Mesendoderm (in vitro differentiated cells): ENCODE measurements at regions not wholly inside any gene's neighbourhood (a gene's known extent, or its start where the extent isn't known, plus 50 kb on each side); places are given as distances from the start of the nearest gene placed in this dataset.

Source experiments
- DNase-seq: peaks from one replicate; pipeline ENCODE4 v3.0.0; 2013
- H2AK5ac ChIP-seq: 2 replicates; pipeline ENCODE4 v1.6.1; 2013; ENCODE audit warnings: low read length, inconsistent platforms
- H2BK120ac ChIP-seq: 2 replicates; pipeline ENCODE4 v1.6.1; 2013; ENCODE audit warnings: low read depth, mild to moderate bottlenecking, low read length, moderate library complexity, mixed read lengths
- H2BK15ac ChIP-seq: replicated peaks from 2 replicates; pipeline ENCODE4 v1.6.1; 2013; ENCODE audit warnings: low read depth, mild to moderate bottlenecking, moderate library complexity
- H2BK5ac ChIP-seq: 2 replicates; pipeline ENCODE4 v1.6.1; 2013; ENCODE audit warnings: low read length, inconsistent platforms
- H3K18ac ChIP-seq: 2 replicates; pipeline ENCODE4 v1.6.1; 2013; ENCODE audit warnings: mild to moderate bottlenecking, low read length, mixed read lengths
- H3K23ac ChIP-seq: one replicate; pipeline ENCODE4 v1.6.1; 2013; ENCODE audit warnings: low read length
- H3K27ac ChIP-seq: 2 replicates; pipeline ENCODE4 v1.5.1; 2013; ENCODE audit warnings: low read depth, mild to moderate bottlenecking, inconsistent platforms, low read length, moderate library complexity
- H3K27me3 ChIP-seq: 2 replicates; pipeline ENCODE4 v1.6.1; 2013; ENCODE audit warnings: low read length, control low read depth, mild to moderate bottlenecking, inconsistent platforms; ENCODE audit not compliant: insufficient read depth, poor library complexity
- H3K36me3 ChIP-seq: 2 replicates; pipeline ENCODE4 v1.6.1; 2013; ENCODE audit warnings: low read length, inconsistent platforms; ENCODE audit not compliant: control insufficient read depth, insufficient read depth
- H3K4ac ChIP-seq: one replicate; pipeline ENCODE4 v1.6.1; 2013; ENCODE audit warnings: low read depth, mild to moderate bottlenecking, low read length, moderate library complexity
- H3K4me1 ChIP-seq: 2 replicates; pipeline ENCODE4 v1.6.1; 2013; ENCODE audit warnings: low read depth, low read length, inconsistent platforms; ENCODE audit not compliant: control insufficient read depth
- H3K4me2 ChIP-seq: 2 replicates; pipeline ENCODE4 v1.6.1; 2013; ENCODE audit warnings: low read length
- H3K4me3 ChIP-seq: 2 replicates; pipeline ENCODE4 v1.5.1; 2013; ENCODE audit warnings: mild to moderate bottlenecking, low read length
- H3K56ac ChIP-seq: one replicate; pipeline ENCODE4 v1.6.1; 2013; ENCODE audit warnings: low read length
- H3K79me1 ChIP-seq: 2 replicates; pipeline ENCODE4 v1.6.1; 2013; ENCODE audit warnings: low read length, inconsistent platforms
- H3K79me2 ChIP-seq: 2 replicates; pipeline ENCODE4 v1.6.1; 2013; ENCODE audit warnings: mild to moderate bottlenecking, low read length; ENCODE audit not compliant: control insufficient read depth, insufficient read depth
- H3K9ac ChIP-seq: 2 replicates; pipeline ENCODE4 v1.6.1; 2013; ENCODE audit warnings: low read length, inconsistent platforms
- H4K5ac ChIP-seq: one replicate; pipeline ENCODE4 v1.6.1; 2013; ENCODE audit warnings: low read length
- H4K8ac ChIP-seq: one replicate; pipeline ENCODE4 v1.6.1; 2013; ENCODE audit warnings: low read depth, mild to moderate bottlenecking, control low read depth, low read length, moderate library complexity
- whole genome bisulfite sequencing: extraction: QIAGEN DNeasy Blood & Tissue Kit; methylation state at CpG from one replicate; pipeline ENCODE4 v1.1.7; 2013; ENCODE audit warnings: low lambda C conversion rate, missing lambda C conversion rate; ENCODE audit not compliant: insufficient coverage; ENCODE audit errors: extremely low coverage; 5-methylcytosine and 5-hydroxymethylcytosine counted together

DNA sequence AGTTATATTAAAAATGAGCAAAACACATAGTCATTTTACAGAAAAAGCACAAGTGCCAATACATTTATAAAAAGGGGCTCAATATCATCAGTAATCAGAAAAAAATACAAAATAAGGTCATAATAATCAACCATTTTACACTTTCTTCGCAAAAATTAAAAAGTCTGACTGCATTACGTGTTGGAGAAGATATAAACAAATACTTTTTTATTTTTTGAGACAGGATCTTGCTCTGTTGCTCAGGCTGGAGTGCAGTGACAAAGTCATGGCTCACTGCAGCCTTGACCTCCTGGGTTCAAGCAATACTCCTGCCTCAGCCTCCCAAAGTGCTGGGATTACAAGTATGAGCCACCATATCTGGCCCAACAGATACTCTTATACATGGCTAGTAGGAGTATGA is 181.5 kb upstream of the DIO3 start:
- Histone ChIP-seq H3K4me1 (no peaks in the 10 kb centered on the region), H2BK5ac (no peak overlapping the region), H3K4ac (no peak overlapping the region), H3K18ac (no peak overlapping the region), H3K36me3 (no peaks in the 10 kb centered on the region), H2BK120ac (no peak overlapping the region), H3K9ac (no peak overlapping the region), H3K27me3 (no peaks in the 10 kb centered on the region), H3K27ac (no peak overlapping the region), H2AK5ac (no peak overlapping the region), H3K4me2 (no peak overlapping the region), H3K23ac (no peak overlapping the region), H3K79me2 (no peaks in the 10 kb centered on the region), H3K79me1 (no peaks in the 10 kb centered on the region), H4K8ac (no peak overlapping the region), H3K4me3 (no peak overlapping the region), H2BK15ac (no peak overlapping the region), H3K56ac (no peak overlapping the region), H4K5ac (no peak overlapping the region)
- WGBS = 100% methylated on average over 1 of the region's 2 CpGs
- DNase-seq = no peak

DNA sequence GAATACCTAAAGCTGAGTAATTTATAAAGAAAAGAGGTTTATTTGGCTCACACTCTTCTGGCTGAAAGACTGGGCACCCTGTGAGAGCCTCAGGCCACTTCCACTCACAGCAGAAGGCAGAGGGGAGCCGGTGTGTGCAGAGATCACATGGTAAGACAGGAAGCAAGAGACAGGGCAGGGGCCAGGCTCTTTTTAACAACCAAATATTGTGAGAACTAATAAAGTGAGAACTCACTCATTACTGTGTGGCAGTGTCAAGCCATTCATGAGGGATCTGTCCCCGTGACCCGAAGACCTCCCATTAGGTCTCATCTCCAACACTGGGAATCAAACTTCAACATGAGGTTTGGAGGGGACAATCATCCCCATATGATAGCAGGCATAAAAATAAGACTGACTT is 180.8 kb upstream of the DIO3 start:
- no peaks in the 10 kb centered on the region for H3K79me1 ChIP-seq
- no peak overlapping the region for H2BK5ac ChIP-seq
- H3K4me3 ChIP-seq = no peak overlapping the region
- no peak overlapping the region for H3K9ac ChIP-seq
- no peak for DNase-seq
- H2AK5ac ChIP-seq = no peak overlapping the region
- H3K27ac ChIP-seq = no peak overlapping the region
- H3K4me2 ChIP-seq = no peak overlapping the region
- no peak overlapping the region for H3K23ac ChIP-seq
- WGBS = no CpG with 5 or more reads among the region's 3 CpGs
- H4K8ac ChIP-seq = no peak overlapping the region
- H3K56ac ChIP-seq = no peak overlapping the region
- H3K79me2 ChIP-seq = no peaks in the 10 kb centered on the region
- no peak overlapping the region for H3K4ac ChIP-seq
- no peak overlapping the region for H3K18ac ChIP-seq
- no peak overlapping the region for H2BK15ac ChIP-seq
- H3K4me1 ChIP-seq = no peaks in the 10 kb centered on the region
- H3K27me3 ChIP-seq = no peaks in the 10 kb centered on the region
- H2BK120ac ChIP-seq = no peak overlapping the region
- H3K36me3 ChIP-seq = no peaks in the 10 kb centered on the region
- H4K5ac ChIP-seq = no peak overlapping the region

DNA sequence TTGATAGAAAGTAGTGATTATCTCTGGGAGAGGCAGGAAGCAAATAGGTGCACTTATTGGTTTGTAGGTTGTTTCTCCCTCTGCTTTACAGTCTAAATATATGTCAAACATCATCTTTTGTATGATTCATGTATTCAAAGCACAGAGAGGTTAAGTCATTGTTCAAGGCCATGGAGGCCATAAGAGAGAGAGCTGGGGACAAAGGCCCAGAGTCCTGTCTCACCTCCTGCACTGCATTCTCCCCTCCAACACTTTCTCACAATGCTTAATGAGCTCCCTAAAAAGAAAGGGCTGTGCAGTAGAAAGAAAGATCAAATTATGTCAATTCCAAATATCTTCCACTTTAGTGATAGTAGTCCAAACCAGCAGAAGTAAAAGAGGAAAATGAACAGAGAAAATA is 180.4 kb upstream of the DIO3 start:
- no peak overlapping the region for H3K4me3 ChIP-seq
- H3K4ac ChIP-seq = no peak overlapping the region

DNA sequence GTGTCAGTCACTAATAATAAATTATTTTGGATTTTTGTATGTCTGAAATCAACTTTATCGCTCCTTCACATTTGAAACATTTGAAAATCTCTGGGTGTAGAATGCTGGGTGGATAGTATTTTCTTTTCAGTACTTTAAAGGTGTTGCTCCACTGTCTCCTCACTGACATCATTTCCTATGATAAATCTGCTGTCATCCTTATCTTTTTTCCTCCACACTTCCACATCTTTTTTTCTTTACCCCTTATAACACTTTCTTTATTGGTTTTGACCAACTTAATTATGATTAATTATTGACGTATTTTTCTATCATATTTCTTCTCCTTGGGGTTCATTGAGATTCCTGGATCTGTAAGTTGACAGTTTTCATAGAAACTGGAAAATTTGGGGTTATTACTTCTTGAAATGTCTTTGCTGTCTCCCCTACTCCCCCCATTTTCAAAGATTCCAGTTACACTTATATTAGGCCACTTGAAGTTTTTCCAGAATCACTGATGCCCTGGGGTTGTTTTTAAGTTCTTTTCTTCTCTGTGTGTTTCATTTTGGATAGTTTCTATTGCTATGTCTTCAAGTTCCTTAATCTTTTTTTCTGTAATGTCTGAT is 177.5 kb upstream of the DIO3 start:
- H3K4ac ChIP-seq = no peak overlapping the region
- no peaks in the 10 kb centered on the region for H3K4me1 ChIP-seq
- no peak for DNase-seq
- 100% methylated on average over 1 of the region's 2 CpGs for WGBS
- no peak overlapping the region for H3K4me3 ChIP-seq
- no peak overlapping the region for H2AK5ac ChIP-seq
- no peak overlapping the region for H3K9ac ChIP-seq
- H2BK15ac ChIP-seq = no peak overlapping the region
- no peaks in the 10 kb centered on the region for H3K79me2 ChIP-seq
- no peak overlapping the region for H2BK5ac ChIP-seq
- no peak overlapping the region for H3K4me2 ChIP-seq
- H3K36me3 ChIP-seq = no peaks in the 10 kb centered on the region
- no peaks in the 10 kb centered on the region for H3K79me1 ChIP-seq
- H3K27me3 ChIP-seq = no peaks in the 10 kb centered on the region
- no peak overlapping the region for H4K5ac ChIP-seq
- H3K56ac ChIP-seq = no peak overlapping the region
- no peak overlapping the region for H4K8ac ChIP-seq
- no peak overlapping the region for H3K18ac ChIP-seq
- no peak overlapping the region for H3K23ac ChIP-seq
- H3K27ac ChIP-seq = no peak overlapping the region
- H2BK120ac ChIP-seq = no peak overlapping the region

More for the DNA sequence above, 180.4 kb upstream of the DIO3 start:
- H3K27me3 ChIP-seq = no peaks in the 10 kb centered on the region
- no peaks in the 10 kb centered on the region for H3K79me1 ChIP-seq
- no peak overlapping the region for H3K23ac ChIP-seq
- H2BK5ac ChIP-seq = no peak overlapping the region
- no peak overlapping the region for H2AK5ac ChIP-seq
- H2BK120ac ChIP-seq = no peak overlapping the region
- no peak overlapping the region for H2BK15ac ChIP-seq
- H3K4me2 ChIP-seq = no peak overlapping the region
- H3K79me2 ChIP-seq = no peaks in the 10 kb centered on the region
- H3K56ac ChIP-seq = no peak overlapping the region
- H4K5ac ChIP-seq = no peak overlapping the region
- no peak overlapping the region for H3K9ac ChIP-seq
- DNase-seq = no peak
- no peak overlapping the region for H3K27ac ChIP-seq
- H4K8ac ChIP-seq = no peak overlapping the region
- no peaks in the 10 kb centered on the region for H3K4me1 ChIP-seq
- no peak overlapping the region for H3K18ac ChIP-seq
- no peaks in the 10 kb centered on the region for H3K36me3 ChIP-seq

DNA sequence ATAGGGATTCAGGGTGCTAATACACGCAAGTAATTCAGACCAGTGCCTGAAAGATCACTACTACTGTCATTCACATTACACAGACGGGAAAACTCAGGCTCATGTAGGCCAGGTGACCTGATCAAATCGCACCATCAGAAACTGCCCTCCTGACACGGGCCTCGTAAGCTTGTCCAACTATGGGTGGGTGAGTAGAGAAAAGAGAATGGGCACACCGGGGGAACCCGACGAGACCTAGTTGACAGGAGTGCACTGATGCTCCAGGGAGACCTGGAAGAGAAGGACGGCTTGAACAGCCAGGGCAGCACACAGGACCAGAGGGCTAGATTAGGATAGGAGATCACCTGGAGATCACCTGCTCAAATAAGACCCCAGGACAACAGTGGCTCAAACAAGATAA is 166.9 kb upstream of the DIO3 start:
- no CpG with 5 or more reads among the region's 9 CpGs for WGBS
- Histone ChIP-seq H3K27ac (no peak overlapping the region), H3K4me1 (no peaks in the 10 kb centered on the region), H3K36me3 (no peaks in the 10 kb centered on the region), H3K9ac (no peak overlapping the region), H2BK5ac (no peak overlapping the region), H4K5ac (no peak overlapping the region), H2AK5ac (no peak overlapping the region), H3K27me3 (no peaks in the 10 kb centered on the region), H3K18ac (no peak overlapping the region), H2BK15ac (no peak overlapping the region), H3K56ac (no peak overlapping the region), H3K23ac (no peak overlapping the region), H3K4me2 (no peak overlapping the region), H3K4ac (no peak overlapping the region), H3K79me2 (no peaks in the 10 kb centered on the region), H3K79me1 (no peaks in the 10 kb centered on the region), H2BK120ac (no peak overlapping the region), H4K8ac (no peak overlapping the region), H3K4me3 (no peak overlapping the region)
- no peak for DNase-seq

DNA sequence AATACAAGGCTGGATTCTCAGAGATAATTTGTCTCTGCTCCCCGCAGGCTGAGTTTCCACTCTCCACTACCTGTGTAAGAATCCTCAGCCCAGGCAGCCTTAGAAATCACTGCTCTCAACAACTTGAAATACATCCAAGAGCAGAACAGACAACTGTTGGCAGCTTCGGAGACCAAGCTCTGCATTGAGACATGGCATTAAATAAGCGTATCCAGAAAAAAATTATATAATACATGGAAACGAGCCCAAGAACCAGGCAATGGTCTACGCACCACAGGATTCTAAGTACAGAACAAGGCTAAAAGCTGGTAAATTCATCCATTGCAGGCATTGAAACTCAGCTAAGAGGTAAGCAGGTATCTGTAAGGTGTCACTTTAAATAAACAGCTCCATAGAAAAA is 165.5 kb upstream of the DIO3 start:
- H3K79me2 ChIP-seq = no peaks in the 10 kb centered on the region
- H3K23ac ChIP-seq = no peak overlapping the region
- DNase-seq = no peak
- H3K4ac ChIP-seq = no peak overlapping the region
- H2BK5ac ChIP-seq = no peak overlapping the region
- H2BK120ac ChIP-seq = no peak overlapping the region
- no peak overlapping the region for H3K56ac ChIP-seq
- H3K4me2 ChIP-seq = no peak overlapping the region
- H3K36me3 ChIP-seq = no peaks in the 10 kb centered on the region
- H2AK5ac ChIP-seq = no peak overlapping the region
- H4K5ac ChIP-seq = no peak overlapping the region
- H3K18ac ChIP-seq = no peak overlapping the region
- WGBS = no CpG with 5 or more reads among the region's 5 CpGs
- H3K27me3 ChIP-seq = no peaks in the 10 kb centered on the region
- no peak overlapping the region for H4K8ac ChIP-seq
- peaks cover 3% of the 10 kb centered on the region for H3K4me1 ChIP-seq
- no peak overlapping the region for H3K9ac ChIP-seq
- no peaks in the 10 kb centered on the region for H3K79me1 ChIP-seq
- no peak overlapping the region for H3K27ac ChIP-seq
- no peak overlapping the region for H2BK15ac ChIP-seq
- H3K4me3 ChIP-seq = no peak overlapping the region
